HG03442 (cell line): ENCODE measurements at regions not wholly inside any gene's neighbourhood (a gene's known extent, or its start where the extent isn't known, plus 50 kb on each side); places are given as distances from the start of the nearest gene placed in this dataset.
A peak's percentile ranks its signal among the peaks of the same experiment; 100 is the strongest.

Experiments
- ATAC-seq: cut with Tn5 transposase; IDR thresholded peaks from one replicate; pipeline ENCODE4 v1.9.1; 2021; ENCODE audit warnings: mild to moderate bottlenecking, moderate library complexity; ENCODE audit not compliant: unreplicated experiment

DNA sequence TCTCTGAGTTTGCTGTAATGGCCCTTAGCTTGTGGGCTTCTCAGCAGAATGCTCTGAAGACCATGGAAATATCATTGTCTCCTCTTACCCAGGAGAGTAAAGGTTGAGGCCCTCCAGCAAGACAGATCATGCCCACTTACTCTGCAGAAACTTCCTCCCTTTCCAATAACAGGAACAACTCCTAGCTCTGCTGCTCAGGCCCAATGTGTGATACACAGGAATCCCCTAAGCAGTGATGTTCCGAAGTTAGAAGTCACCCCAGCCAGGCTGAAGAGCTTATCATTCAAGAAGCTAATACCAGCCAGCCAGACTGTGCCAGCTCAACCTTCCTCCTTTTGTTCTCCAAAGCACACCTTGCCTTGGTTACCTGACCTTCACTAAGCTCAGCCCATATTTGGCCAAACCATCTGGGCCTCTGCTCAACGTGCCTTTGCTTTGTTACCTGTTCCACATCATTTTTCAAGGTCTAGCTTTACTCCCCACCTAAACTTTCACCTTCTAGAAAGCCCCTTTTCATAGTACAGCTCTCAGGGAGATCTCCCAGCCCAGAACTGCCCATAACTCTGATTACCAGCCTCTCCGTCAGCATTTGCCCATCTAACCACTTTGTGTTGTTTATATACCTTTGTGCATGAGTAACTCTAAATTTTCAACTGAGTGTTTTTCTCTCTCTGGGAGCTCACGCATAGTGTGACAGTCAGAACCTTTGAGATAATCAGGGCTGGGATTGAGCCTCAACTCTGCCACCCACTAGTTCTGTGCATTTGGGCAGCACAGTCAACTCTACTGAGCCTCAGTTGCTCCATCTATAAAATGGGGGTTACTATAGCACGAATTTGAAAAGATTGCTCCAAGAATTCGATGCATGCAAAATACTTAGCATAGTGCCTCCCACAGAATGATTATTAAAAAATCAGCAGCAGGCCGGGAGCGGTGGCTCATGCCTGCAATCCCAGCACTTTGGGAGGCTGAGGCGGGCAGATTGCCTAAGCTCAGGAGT, 107.6 kb upstream of the CPEB4 start:
- ATAC-seq = no peak

DNA sequence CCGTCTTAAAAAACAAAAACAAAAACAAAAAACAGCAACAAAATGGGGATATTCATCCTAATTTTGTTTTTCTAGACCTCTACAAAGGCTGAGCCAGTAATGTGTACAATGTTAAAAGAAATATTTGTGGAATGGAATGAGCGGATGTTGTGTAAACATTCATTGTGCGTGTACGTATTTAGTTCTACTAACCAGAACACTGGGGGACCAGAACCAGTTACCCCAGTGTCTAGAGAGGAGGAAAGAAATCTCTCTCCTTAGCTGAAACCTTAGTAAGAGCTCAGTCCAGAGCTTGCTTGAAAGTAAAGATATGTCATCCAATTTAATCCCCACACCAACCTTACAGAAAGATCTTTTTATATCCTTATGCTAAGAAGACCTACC, 106.7 kb upstream of the CPEB4 start:
- no peak for ATAC-seq

DNA sequence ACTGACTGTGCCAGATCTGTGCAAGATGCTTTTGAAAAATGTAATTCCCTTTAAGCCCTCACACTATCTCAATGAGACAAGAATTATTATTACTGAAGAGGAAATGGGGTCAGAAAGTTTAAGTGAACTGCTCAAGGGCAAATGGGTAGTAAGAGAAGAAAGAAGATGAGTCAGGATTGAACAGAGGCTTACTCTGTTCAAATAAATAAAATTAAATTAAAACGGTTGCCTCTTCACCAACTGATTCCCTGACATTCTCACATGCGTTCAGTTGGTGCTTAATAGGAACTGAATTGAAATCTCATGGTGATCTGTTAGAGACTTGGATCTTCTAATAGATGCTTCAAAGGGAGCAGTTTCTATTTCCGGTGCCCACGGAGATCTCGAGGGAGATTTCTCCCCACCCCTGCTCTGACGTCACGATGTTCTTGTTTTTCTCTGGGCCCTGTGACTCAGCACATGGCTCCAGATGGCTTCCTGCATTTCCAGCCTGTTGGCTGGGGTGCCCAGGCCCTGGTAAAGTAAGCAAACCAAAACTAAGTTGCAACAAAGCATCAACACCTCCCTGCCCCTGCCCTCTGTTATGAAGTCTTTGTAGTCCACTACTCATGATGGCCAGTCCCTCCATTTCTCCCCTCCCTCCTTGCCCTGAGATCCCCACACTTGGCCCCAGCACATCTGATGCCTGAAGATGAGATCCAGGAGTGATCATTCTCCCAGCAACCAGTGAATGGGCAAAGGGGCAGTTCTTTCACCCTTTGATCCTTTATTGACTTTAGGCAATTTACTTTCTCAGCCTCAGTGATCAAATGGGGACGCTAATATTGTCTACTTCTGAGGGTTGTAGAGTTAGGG, 106.1 kb upstream of the CPEB4 start:
- ATAC-seq = no peak

DNA sequence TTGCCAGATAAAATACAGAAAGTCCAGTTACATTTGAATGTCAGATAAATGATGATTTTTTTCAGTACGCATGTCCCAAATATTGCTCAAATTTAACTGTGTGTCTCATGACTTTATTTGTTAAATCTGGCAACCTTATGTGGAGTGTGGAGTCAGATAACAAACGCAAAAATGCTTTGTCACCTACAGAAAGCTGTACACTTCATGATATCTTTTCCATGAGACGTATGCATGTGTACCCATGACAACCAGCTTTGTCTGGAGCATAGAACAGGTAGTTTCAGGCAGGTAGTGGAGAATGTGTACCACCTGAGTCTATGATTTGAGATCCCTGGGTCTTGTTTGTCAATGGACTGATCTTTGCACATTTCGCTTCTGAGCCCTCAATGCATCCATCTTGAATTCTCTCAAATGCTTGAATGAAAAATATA, 105.5 kb upstream of the CPEB4 start:
- no peak for ATAC-seq

DNA sequence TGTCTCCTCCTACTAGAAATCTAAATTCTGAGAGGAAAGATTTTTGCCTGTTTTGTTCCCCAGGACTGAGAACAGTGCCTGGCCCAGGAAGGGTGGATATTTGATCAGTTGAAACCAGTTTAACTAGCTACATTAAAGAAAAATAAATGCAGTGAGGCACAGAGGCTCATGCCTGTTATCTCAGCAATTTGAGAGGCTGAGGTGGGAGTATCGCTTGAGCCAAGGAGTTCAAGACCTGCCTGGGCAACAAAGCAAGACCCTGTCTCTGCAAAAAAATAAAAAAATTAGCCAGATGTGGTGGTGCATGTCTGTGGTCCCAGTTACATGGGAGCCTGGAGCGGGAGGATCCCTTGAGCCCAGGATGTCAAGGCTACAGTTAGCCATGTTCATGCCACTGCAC, 104.8 kb upstream of the CPEB4 start:
- ATAC-seq = no peak

DNA sequence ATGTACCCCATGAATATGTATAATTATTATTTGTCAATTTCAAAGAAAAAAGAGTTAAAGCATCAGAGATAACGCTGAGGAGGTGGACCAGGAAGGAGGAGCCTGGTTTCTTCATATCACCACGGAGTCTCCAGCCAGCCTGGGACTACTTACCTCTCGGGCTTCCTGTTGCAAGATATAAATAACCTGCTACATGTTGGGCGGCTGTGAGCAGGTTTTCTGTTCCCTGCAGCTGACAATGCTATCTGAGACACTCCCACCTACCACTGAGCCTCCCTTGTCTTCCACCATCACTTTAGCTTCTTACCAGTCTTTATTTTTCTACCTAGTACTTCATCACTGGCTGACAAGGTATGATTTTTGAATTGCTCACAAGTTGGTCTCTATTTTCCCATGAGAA, 102.7 kb upstream of the CPEB4 start:
- no peak for ATAC-seq

DNA sequence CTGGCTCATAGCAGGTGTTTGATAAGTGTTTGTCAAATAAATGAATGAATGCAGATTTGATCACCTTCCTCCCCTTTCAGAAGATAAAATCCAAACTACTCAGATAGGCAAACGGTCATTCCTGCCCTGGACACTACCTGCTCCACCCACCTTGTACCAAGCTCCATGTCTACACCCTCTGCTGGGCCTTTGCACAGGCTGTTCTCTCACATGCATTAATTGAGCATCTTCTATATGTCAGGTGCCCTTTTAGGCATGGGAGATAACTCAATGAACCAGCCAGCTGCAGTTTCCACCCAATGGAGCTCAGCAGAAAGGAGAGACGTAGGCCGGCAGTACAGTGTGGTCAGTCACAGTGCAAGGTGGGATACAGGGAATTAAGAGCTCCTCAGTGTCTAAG, 102.3 kb upstream of the CPEB4 start:
- no peak for ATAC-seq

DNA sequence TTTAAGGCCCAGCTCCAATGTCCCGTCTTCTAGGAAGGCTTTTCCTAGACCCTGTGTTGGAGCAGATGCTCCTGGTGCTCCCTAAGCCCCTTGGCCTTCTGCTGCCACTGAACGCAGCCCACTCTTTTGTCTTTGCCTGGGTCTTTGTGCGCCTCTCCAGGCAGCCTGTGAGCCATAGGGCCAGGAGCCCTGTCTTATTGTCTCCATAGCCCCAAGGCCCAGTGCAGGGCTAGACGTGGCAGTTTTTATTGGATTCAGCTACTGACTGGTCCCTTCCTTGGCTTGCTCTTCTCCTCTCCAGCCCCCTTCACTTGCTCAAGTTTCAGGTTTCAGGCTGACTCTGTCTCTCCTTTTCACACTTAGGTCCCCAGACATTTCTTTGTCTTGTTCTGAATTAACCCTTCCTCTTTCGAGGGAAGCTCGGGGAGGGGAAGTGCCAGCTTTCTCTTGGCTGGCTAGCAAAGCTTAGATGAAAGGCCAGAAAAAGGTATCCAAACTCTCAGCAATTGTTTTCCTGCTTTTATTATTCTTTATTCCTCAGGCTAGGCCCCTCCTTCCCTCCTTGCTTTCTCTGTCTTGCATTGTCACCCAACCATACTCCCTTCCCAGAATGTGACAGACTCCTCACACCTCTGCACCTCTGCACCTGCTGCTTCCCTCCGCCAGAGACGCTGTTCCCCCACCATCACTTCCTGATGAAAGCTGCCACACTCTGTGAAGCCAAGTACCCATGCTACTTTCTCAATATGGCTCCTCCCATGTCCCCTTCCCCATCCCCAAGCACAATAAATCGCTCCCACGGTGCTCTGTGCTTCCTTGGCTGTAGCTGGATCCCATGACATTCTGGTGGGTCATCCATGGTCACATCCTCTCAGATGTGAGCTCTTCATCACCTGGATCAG, 101.6 kb upstream of the CPEB4 start:
- ATAC-seq = peak; percentile 52

DNA sequence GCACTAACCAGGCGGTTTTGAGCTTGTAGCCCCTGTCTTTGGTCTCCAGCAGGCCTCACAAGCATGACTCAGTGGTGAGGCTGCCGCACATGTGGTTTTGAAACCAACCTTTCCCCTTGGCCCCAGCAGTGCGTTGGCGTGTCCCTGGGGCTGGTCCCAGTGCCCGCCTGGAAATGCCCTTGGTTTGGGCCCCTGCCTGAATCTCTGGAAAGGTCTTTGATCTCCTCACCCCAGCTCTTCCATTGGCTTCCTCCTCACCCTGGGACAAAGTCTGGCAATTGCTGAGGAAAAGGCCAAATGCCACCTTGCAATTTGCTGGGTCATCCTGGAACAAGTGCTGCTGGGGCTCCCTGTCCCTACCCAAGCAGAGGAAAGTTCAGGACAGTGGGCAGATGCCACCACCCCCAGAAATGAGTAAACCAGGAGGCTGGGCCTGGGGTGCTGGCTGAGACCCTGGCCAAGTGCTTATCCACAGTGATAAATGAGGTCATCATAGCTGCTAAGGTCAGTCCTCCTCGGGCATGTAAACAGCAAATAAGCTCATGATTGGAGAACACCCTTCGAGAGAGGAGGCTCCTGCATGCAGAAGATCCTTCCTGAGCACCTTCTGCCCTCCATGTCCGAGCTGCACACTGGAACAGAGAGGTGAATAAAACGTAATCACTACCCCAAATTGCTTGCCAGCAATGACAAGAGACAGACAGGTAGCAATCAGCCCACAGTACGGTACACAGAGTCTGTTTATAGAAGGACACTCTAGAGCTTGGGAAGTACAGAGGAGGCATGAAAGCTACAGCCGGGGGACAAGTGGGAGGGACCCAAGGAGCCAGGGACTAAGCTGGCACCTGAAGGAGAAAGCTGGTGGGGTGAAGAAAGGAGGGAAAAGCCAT, 98.9 kb upstream of the CPEB4 start:
- no peak for ATAC-seq

DNA sequence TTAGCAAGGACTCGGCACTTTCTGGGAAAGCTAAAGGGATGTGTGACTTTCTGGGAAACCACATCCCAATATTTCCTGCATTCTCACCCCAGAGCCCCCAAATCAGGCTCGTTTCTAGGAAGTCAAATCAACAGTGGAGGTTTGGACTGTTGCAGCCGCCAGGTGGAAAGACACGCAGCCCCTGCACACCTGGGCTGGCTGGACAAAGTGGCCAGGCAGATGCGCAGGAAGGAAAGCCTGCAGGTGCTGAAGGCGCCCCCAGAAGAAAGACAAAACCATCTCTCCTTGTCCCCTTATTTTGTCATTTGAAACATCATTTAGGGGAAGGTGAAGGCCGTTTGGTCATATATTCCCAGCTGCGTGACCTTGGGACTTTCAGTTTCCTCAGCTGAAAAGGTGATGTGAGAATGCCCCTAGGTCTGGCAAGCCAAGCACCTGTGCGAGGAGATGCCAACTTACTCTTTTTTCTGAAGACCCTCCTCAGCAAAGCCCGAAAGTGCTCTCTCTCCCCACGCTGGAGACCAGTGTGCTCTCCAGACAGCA, 97.9 kb upstream of the CPEB4 start:
- no peak for ATAC-seq

DNA sequence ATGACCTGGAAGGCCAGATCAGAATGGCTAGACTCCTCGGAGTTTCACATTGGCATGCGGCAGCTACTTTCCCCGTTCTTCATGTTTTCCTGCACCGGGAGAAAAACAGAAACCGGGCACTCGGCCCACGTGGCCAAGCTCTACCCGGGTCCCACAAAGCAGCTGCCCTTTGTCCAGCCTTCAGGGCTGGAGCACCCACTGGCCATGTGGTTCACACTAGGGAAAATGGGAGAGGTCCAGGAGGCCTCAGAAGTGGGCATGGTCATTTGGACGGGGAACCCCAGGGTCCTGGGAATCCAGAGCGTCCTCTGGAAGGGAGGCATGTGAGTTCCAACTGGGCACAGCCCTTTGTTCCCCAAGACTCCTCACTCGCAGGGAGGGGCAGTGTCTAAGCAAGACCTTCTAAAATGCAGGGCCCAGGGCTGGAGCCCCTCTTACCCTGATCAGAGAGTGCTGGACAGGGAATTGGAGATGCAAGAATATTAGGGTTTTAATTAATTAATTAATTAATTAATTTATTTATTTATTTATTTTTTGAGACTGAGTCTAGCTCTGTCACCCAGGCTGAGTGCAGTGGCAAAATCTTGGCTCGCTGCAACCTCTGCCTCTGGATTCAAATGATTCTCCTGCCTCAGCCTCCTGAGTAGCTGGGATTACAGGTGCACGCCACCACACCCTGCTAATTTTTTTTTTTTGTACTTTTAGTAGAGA, 97.2 kb upstream of the CPEB4 start:
- ATAC-seq = no peak

DNA sequence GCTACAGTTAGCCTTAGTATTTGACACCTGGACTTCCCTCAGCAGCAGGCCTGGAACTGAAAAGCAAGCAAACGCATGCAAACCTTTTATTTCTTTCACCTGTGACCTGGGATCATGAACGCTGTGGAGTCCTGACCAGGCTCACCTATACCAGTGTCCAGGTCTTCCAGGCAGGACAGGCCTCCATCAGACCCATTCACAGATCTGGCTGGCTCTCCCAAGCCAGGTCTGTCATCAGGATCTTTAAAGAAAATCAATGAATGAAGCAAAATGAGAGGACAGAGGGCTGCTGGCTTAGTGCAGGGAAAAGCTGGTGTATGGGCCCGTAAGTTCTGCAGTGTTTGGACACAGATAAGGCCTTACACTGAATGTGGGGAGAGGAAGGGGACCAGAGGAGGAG, 96.3 kb upstream of the CPEB4 start:
- ATAC-seq = no peak

DNA sequence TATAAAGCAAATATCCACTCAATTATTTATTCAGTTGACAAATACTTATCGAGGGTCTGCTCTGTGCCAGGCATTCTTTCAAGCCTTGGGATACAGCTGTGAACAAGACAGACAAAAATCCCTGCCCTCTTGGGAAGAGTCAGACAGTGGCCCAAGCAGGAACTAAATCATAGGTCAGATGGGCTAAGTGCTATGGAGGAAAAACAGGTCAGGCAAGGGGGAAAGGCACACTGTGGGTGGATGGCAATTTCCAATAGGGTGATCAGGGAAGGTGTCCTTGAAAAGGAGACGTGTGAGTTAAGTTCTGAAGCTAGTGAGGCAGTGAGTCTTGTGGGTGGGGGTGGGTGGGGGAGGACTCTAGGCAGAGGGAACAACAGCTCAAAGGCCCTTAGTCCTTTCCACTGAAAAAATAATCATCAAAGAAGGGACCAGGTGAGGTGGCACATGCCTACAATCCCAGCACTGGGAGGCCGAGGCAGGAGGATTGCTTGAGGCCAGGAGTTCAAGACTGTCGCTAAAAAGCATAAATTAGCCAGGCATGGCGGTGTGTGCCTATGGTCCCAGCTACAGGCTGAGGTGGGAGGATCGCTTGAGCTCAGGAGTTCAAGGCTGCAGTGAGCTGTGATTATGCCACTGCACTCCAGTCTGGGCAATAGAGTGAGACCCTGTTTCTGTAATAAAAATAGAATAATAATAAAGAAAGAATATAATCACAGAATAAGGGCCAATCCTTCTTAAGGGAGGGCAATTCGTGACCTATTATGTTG, 95.2 kb upstream of the CPEB4 start:
- no peak for ATAC-seq

DNA sequence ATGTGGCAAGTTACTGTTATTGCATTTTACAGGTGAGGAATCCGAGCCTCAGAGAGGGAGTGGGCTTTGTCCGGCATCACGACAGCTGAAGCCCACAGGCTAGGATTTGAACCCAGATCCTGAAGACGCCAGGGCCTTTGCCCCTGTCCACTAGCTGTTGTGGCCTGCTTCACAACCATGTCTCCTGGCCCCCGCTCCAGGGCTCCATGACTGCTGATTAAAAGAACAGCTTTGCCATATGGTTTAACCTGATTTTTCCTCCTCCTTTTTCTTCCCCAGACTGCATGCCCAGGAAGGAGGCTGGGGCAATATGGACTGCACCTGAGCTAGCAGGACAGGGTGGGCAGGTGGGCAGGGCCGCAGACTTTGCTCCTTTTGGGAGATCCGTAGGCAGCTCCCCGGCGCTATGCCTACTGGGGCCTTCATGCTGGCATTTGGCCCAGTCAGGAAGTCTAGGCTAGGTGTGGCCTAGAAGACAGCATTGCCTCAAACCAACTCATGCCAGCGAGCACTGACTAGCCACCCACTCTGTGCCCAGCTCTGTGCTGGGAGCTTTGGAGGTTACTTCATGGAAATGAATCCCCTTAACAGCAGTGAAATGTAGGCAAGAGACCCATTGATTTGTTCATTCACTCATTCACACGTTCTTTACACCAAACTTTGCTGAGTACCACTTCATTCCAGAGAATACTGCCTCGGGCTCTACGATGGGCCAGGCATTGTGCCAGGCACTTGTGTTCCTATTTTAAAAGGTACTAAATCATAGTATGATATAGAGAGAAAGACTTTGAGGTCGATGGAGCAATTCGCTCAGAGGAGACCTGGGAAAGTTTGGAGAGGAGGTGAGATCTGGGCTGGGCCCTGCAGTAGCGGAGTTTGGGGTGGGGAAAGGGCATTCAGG, 94.3 kb upstream of the CPEB4 start:
- no peak for ATAC-seq

DNA sequence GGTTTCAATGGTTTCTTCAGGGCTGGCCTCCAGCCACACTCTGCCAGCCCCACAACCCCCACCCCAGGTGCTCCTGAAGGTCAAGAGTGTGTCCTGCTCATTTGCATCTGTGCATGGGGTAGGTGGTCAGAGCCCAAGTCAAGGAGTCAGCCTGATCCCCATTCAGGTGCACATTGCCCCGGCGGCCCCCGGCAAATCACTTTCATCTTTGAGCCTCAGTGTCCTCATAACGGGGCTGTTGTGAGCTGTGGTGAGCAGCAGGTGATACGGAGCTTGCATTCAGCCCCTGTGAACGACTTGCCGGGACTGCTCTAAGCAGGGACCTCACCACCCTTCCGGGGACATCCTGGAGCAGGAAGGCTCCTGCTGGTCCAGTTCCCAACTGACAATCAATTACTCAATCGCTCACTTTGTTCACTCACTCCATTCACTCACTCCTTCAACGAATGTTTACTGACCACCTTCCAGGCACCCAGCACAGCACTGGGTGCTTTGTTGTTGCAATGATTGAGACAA, 93.2 kb upstream of the CPEB4 start:
- no peak for ATAC-seq

DNA sequence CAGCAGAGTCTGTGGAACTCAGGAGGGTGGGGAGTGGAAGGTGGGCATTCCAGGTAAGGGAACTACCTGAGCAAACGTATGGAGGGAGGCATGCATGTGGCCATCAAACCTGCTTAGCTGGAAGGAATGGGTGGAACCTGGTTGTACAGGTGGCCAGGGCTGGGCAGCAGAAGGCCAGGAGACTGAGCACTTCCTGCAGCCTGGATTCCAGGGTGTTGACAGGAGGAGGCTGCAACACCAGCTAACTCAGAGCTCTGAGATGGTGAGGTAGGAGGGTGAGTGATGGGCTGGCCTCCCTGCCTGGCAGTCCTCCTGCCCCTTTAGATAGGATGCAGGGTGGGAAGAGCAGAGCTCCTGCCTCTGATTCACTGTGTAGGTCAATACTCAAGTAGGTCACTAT, 92.5 kb upstream of the CPEB4 start:
- no peak for ATAC-seq
